Fibroblast of mammary gland (primary cell): ENCODE measurements at regions not wholly inside any gene's neighbourhood (a gene's known extent, or its start where the extent isn't known, plus 50 kb on each side); places are given as distances from the start of the nearest gene placed in this dataset.

Source experiments
- DNase-seq: peaks from one replicate; pipeline ENCODE4 v3.0.0-alpha.2; 2010; ENCODE audit warnings: low read depth
- H3K4me3 ChIP-seq: 2 replicates; pipeline ENCODE4 v1.5.1; 2011; ENCODE audit warnings: low read depth, mild to moderate bottlenecking, low read length, moderate library complexity; ENCODE audit not compliant: control insufficient read depth
- TF ChIP-seq, protein P1 (sequence below): conservative IDR thresholded peaks from 2 replicates; pipeline ENCODE4 v1.5.1; 2011; ENCODE audit warnings: low read depth, low read length, inconsistent platforms; ENCODE audit not compliant: control insufficient read depth, insufficient read depth

DNA sequence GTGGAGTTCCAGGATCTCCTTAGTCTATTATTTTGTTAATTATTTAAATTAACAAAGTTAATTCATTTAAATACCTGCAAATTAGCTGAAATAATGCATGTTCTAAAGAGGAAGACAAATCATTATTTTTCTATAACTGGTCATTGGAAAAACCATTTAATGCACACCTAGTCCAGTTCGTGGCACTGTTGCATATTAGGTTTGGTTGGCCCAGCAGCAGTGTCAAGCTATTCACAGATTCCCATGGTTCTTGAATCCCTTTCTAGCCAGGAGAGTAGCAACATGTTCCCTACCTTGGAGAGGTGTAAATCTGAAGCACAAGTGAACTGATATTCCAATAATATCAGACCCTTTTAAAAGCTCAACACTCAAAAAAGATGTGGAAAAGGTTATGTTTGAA is 155.2 kb downstream of the TMEM161B start:
- DNase-seq, result no peak
- TF ChIP-seq, protein P1, sequence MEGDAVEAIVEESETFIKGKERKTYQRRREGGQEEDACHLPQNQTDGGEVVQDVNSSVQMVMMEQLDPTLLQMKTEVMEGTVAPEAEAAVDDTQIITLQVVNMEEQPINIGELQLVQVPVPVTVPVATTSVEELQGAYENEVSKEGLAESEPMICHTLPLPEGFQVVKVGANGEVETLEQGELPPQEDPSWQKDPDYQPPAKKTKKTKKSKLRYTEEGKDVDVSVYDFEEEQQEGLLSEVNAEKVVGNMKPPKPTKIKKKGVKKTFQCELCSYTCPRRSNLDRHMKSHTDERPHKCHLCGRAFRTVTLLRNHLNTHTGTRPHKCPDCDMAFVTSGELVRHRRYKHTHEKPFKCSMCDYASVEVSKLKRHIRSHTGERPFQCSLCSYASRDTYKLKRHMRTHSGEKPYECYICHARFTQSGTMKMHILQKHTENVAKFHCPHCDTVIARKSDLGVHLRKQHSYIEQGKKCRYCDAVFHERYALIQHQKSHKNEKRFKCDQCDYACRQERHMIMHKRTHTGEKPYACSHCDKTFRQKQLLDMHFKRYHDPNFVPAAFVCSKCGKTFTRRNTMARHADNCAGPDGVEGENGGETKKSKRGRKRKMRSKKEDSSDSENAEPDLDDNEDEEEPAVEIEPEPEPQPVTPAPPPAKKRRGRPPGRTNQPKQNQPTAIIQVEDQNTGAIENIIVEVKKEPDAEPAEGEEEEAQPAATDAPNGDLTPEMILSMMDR, result no peak
- H3K4me3 ChIP-seq, result no peak overlapping the region

DNA sequence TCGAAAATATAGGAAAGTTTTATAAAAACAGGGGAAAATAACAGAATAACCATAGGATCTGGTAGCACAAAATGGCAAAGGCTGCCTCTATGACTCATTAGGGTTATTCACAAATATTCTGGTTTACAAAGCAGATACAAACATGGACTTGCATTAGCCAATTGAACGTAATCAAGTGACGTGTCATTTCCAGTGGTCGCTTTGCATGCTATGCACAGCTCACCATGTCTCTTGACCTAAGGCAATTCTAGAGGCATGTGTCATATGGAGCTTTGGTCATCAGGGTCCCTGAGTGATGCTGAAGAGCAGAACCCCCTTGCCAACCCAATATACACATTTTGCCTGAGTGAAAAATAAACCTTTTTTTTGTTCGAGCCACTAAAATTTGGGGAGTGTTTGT is 158.8 kb downstream of the TMEM161B start:
- H3K4me3 ChIP-seq, result no peak overlapping the region
- peak; percentile 69 for DNase-seq
- TF ChIP-seq, protein P1, result no peak

DNA sequence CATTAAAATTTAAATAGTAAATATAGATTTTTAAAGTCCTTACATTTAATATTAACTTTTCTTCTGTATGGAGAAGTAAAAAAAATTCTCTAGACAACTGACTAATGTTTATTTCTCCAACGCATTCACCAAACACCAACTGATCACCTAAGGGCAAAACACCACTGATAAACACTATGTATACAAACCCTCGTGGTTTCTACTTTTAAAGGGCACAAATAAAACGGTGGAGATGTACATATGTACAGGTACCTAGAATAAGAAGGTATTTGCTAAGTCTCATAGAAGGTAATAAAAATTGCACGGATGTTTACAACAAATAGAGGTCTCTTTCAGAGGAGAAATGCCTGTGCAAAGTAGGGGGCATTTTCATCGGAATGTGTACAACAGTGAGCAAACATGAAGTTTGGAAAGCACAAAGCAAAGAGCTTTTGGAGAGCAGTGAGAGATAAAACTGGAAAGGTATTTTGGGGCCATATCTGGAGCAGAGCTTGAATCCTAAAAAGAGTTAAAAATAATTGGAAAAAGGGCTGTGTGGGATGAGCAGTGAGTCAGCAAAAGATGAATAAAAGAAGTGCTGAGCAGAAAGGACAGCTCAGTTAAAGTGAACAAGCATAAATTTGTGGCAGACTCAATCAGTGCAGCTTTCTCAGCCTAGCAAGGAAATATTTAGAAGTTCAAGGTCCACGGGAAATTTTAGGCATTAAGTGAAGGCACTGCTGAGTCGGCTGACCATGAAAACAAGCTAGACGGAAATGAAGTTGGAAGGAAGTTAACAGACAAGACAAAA is 160.0 kb downstream of the TMEM161B start:
- TF ChIP-seq, protein P1, result no peak
- DNase-seq, result peak; percentile 10

DNA sequence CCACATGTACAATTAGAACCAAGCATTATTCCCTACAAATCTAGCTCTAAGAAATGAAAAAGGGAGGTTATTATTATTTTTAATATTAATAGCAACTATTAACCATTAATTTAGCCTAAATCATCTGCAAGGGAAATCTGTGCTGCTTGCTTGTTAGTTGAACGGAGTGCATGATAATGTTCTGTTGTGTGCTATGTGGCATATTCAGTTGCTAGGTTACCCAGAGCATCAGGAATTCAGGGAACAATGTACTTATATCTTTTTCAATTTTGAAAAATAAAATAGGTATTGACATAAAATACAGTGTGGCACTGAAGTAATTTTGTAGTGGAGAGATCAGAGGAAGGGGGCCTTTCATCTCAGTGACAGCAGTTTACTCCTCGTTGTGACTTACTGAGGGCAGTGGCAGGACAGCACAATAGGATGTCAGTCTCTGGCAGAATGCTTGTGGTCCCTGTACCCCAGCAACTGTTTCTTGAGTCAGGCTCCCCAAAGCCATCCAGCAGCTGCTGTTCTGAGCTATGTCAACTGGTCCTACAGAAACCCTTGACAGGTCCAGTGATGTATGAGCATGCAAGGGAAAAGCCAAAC is 173.6 kb downstream of the TMEM161B start:
- no peak overlapping the region for H3K4me3 ChIP-seq
- TF ChIP-seq, protein P1, result no peak
- DNase-seq, result no peak

More for the DNA sequence above, 160.0 kb downstream of the TMEM161B start:
- no peak overlapping the region for H3K4me3 ChIP-seq

DNA sequence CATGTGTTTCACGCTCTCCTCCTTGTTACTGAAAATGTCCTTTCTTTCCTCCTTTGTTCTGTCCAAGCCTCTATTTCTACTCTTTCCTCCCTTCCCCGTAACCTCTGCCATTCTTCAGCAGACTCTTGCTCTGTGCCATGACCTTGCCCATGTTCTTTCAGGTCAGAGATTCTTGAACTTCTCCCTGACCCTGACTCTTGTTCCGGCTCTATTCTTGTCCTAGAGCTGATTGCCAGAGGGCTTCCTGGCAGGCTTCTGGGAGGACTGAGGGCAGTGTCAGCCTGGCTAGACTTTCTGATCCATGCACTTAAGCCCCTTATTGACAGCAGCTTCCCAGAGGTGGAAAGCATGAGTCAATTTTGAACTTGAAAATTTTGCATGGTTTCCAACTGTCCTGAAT is 174.2 kb downstream of the TMEM161B start:
- TF ChIP-seq, protein P1, result no peak
- H3K4me3 ChIP-seq, result no peak overlapping the region
- DNase-seq, result no peak

DNA sequence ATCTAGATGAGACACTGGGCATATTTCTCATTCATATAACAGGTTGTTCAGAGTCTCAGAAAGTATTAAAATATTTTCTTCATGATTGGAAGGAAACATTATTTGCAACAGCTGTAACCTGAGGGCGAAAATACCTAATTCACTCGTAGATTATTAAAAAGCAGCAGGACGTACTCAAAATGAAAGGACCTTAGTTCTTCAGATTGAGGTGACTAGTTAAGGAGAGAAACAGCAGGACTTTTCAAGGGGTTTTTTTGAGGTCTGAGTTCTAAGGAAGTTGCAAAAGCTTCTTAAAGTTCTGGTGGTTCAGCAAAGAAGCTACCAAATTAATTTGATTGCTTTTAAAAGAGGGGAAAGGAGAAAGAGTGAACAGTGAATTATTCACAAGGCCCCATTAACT is 174.9 kb downstream of the TMEM161B start:
- TF ChIP-seq, protein P1, result no peak
- no peak overlapping the region for H3K4me3 ChIP-seq

More for the DNA sequence above, 174.9 kb downstream of the TMEM161B start:
- DNase-seq, result no peak
